Heart left ventricle (tissue), 13 donors: ENCODE measurements at regions not wholly inside any gene's neighbourhood (a gene's known extent, or its start where the extent isn't known, plus 50 kb on each side); places are given as distances from the start of the nearest gene placed in this dataset.

Experiments
- POLR2A ChIP-seq, 2 donors: fragments of 450-650 bp; IDR thresholded peaks; one replicate each; pipeline ENCODE4 v1.6.1; 2017; ENCODE audit warnings: antibody characterized with exemption in 2 of 2, mild to moderate bottlenecking in 2 of 2, moderate library complexity in 2 of 2
- TF ChIP-seq, protein P1 (sequence below), 12 donors: fragments of 200-600 bp; sonication (generic) in 4 of 12; IDR thresholded peaks; one replicate each; pipeline versions ENCODE4 v1.5.0 to v1.8.0; 2018 to 2022; ENCODE audit warnings: antibody characterized with exemption in 12 of 12, mild to moderate bottlenecking in 5 of 12
- donor health status: ischemic (EF 13 %, LVEDD 7.1; RV severe dilation, severe dysfunction).
- donor health status: DM: no; HTN: yes; CAD: no.
- donor health status: DM: no; HTN: no; CAD: no.
- donor health status: ischemic (EF 25% LVEDD 6.9; RV normal size, moderate dysfunction).
- donor health status: ischemic (EF 25% LVEDD 5.7; RV mildly dilated, moderate dysfunction).
- donor health status: ischemic (EF 35%, LVEDD 5.7; RV mildly dilated, moderate dysfunction).
- donor health status: nonischemic (EF 11% LVEDD 7.7; RV severe dilation, severe dysfunction).
- donor health status: DM: yes; HTN: yes; CAD: no.
- donor health status: PGD.
- donor health status: ischemic (EF 29% LVEDD 5.4; RV normal size, mild dysfunction).
- donor health status: nonischemic (EF 23%, LVEDD 6.1; RV moderate dilation, normal function).

DNA sequence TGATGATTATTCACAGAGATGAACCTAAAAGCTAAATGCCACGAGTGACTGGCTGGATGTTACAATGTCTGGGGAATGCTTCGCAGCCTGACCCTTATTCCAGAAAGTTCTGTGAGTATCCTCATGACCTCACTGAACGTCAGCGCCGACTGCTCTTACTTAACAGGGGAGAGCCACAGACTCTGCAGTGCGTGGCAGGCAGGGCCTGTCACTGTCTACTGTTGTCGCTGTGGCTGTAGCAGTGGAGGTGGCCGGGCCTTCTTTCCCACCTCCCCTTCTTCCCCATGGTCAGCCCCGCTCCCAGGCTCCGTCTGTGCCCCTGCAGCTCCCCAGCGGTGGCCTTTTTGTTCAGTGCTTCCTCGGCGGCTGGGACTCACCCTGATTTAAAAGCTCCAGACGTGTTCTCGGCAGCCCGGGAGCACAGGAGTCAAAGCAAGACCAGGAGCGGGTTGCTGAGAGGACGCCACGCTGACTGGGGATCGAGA is 52.2 kb upstream of the TARBP1 start:
- TF ChIP-seq, protein P1, sequence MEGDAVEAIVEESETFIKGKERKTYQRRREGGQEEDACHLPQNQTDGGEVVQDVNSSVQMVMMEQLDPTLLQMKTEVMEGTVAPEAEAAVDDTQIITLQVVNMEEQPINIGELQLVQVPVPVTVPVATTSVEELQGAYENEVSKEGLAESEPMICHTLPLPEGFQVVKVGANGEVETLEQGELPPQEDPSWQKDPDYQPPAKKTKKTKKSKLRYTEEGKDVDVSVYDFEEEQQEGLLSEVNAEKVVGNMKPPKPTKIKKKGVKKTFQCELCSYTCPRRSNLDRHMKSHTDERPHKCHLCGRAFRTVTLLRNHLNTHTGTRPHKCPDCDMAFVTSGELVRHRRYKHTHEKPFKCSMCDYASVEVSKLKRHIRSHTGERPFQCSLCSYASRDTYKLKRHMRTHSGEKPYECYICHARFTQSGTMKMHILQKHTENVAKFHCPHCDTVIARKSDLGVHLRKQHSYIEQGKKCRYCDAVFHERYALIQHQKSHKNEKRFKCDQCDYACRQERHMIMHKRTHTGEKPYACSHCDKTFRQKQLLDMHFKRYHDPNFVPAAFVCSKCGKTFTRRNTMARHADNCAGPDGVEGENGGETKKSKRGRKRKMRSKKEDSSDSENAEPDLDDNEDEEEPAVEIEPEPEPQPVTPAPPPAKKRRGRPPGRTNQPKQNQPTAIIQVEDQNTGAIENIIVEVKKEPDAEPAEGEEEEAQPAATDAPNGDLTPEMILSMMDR (IDR thresholded peaks at IDR 0.05): no peak
- peak in 1 of 2 donors; percentile 57 for TF ChIP-seq POLR2A (IDR thresholded peaks at IDR 0.05)
